Neural cell (in vitro differentiated cells): ENCODE measurements at regions not wholly inside any gene's neighbourhood (a gene's known extent, or its start where the extent isn't known, plus 50 kb on each side); places are given as distances from the start of the nearest gene placed in this dataset.

Experiments used
- H2AFZ ChIP-seq: fragments of 200-600, 300-800 bp; sonication (generic), shearing (Covaris generic); 2 replicates; pipeline ENCODE4 v1.6.0; 2014; ENCODE audit warnings: low read depth, mild to moderate bottlenecking, antibody characterized with exemption, low read length, moderate library complexity
- H3F3A ChIP-seq: fragments of 200-600 bp; shearing (Covaris generic); 2 replicates; pipeline ENCODE4 v1.6.1; 2016; ENCODE audit warnings: mild to moderate bottlenecking, moderate library complexity, mixed read lengths, antibody characterized with exemption, low read length; ENCODE audit not compliant: insufficient read depth, poor library complexity, severe bottlenecking
- H3K27ac ChIP-seq: fragments of 200-600, 300-800 bp; sonication (generic), shearing (Covaris generic); 2 replicates; pipeline ENCODE4 v1.5.1; 2014; ENCODE audit warnings: mild to moderate bottlenecking, low read length, moderate library complexity
- H3K27me3 ChIP-seq: fragments of 300-800, 200-600 bp; sonication (generic), shearing (Covaris generic); 2 replicates; pipeline ENCODE4 v1.6.0; 2014; ENCODE audit warnings: mild to moderate bottlenecking, low read depth, low read length, moderate library complexity; ENCODE audit not compliant: insufficient read depth
- H3K36me3 ChIP-seq: fragments of 300-800, 200-600 bp; sonication (generic), shearing (Covaris generic); 2 replicates; pipeline ENCODE4 v1.5.1; 2014; ENCODE audit warnings: mild to moderate bottlenecking, antibody characterized with exemption, low read length, moderate library complexity; ENCODE audit not compliant: insufficient read depth
- H3K4me2 ChIP-seq: fragments of 300-800, 200-600 bp; sonication (generic), shearing (Covaris generic); 2 replicates; pipeline ENCODE4 v1.6.0; 2014; ENCODE audit warnings: mild to moderate bottlenecking, low read length
- H3K4me3 ChIP-seq: fragments of 300-800, 200-600 bp; sonication (generic), shearing (Covaris generic); 2 replicates; pipeline ENCODE4 v1.5.1; 2014; ENCODE audit warnings: mild to moderate bottlenecking, low read length, moderate library complexity
- H3K79me2 ChIP-seq: fragments of 200-600 bp; shearing (Covaris generic); replicated peaks from 2 replicates; pipeline ENCODE4 v1.6.0; 2014; ENCODE audit warnings: mild to moderate bottlenecking, low read length, moderate library complexity; ENCODE audit not compliant: insufficient read depth
- H3K9ac ChIP-seq: fragments of 300-800, 200-600 bp; sonication (generic), shearing (Covaris generic); 2 replicates; pipeline ENCODE4 v1.6.1; 2016; ENCODE audit warnings: mild to moderate bottlenecking, low read length, mixed read lengths
- H3K9me2 ChIP-seq: fragments of 200-600 bp; shearing (Covaris generic); 2 replicates; pipeline ENCODE4 v1.6.1; 2016; ENCODE audit warnings: mild to moderate bottlenecking, low read length, mixed read lengths; ENCODE audit not compliant: insufficient read depth
- H3K9me3 ChIP-seq: fragments of 200-600, 300-800 bp; sonication (generic), shearing (Covaris generic); 2 replicates; pipeline ENCODE4 v1.6.1; 2016; ENCODE audit warnings: mild to moderate bottlenecking, mixed run types, low read length, moderate library complexity, mixed read lengths
- H4K20me1 ChIP-seq: fragments of 200-600 bp; shearing (Covaris generic); 2 replicates; pipeline ENCODE4 v1.6.1; 2016; ENCODE audit warnings: mild to moderate bottlenecking, mixed run types; ENCODE audit not compliant: insufficient read depth
- CTCF ChIP-seq: fragments of 450-650 bp; IDR thresholded peaks from 2 replicates; pipeline ENCODE4 v1.5.1; 2014; ENCODE audit warnings: antibody characterized with exemption, mild to moderate bottlenecking, moderate library complexity; ENCODE audit not compliant: poor library complexity, severe bottlenecking
- EP300 ChIP-seq: fragments of 450-650 bp; conservative IDR thresholded peaks from 2 replicates; pipeline ENCODE4 v1.6.1; 2014; ENCODE audit warnings: antibody characterized with exemption, mild to moderate bottlenecking, moderate library complexity; ENCODE audit not compliant: poor library complexity, severe bottlenecking
- EZH2 ChIP-seq: fragments of 200-600, 300-800 bp; shearing (Covaris generic), sonication (generic); IDR thresholded peaks from 2 replicates; pipeline ENCODE4 v1.6.1; 2014; ENCODE audit warnings: antibody characterized with exemption, low read length, borderline replicate concordance, mild to moderate bottlenecking; ENCODE audit not compliant: insufficient read depth, poor library complexity, severe bottlenecking
- MXI1 ChIP-seq: fragments of 450-650 bp; conservative IDR thresholded peaks from 2 replicates; pipeline ENCODE4 v1.6.1; 2014; ENCODE audit warnings: antibody characterized with exemption, mild to moderate bottlenecking; ENCODE audit not compliant: poor library complexity, severe bottlenecking
- POLR2AphosphoS5 ChIP-seq: IDR thresholded peaks from 2 replicates; pipeline ENCODE4 v1.6.1; 2012
- RAD21 ChIP-seq: fragments of 450-650 bp; conservative IDR thresholded peaks from 2 replicates; pipeline ENCODE4 v1.6.1; 2014; ENCODE audit warnings: antibody characterized with exemption, mild to moderate bottlenecking, moderate library complexity
- REST ChIP-seq: IDR thresholded peaks from 2 replicates; pipeline ENCODE4 v1.6.1; 2012; ENCODE audit warnings: borderline replicate concordance
- SMC3 ChIP-seq: fragments of 450-650 bp; conservative IDR thresholded peaks from 2 replicates; pipeline ENCODE4 v1.6.1; 2014; ENCODE audit warnings: antibody characterized with exemption, mild to moderate bottlenecking, moderate library complexity; ENCODE audit not compliant: poor library complexity
- TAF1 ChIP-seq: IDR thresholded peaks from 2 replicates; pipeline ENCODE4 v1.6.1; 2012; ENCODE audit warnings: low read depth

- no peaks in the 10 kb centered on the region for H3K79me2 ChIP-seq
- no peaks in the 10 kb centered on the region for H3K27me3 ChIP-seq
- no peaks in the 10 kb centered on the region for H4K20me1 ChIP-seq
- no peak overlapping the region for H2AFZ ChIP-seq
- no peak overlapping the region for H3K27ac ChIP-seq
- H3K4me3 ChIP-seq = no peak overlapping the region
- no peaks in the 10 kb centered on the region for H3K36me3 ChIP-seq
- H3F3A ChIP-seq = no peaks in the 10 kb centered on the region
- H3K9me2 ChIP-seq = no peaks in the 10 kb centered on the region
- TF ChIP-seq TAF1 (no peak), REST (no peak), EZH2 (no peak), MXI1 (no peak), EP300 (no peak), POLR2AphosphoS5 (no peak), CTCF (no peak), SMC3 (no peak)
- no peak overlapping the region for H3K9ac ChIP-seq
- H3K9me3 ChIP-seq = no peaks in the 10 kb centered on the region
- no peak overlapping the region for H3K4me2 ChIP-seq
Observed at GRCh38 chr5:125034331-125034730, 287.9 kb upstream of the ZNF608 start.

- H3F3A ChIP-seq = no peaks in the 10 kb centered on the region
- no peak overlapping the region for H3K4me2 ChIP-seq
- no peaks in the 10 kb centered on the region for H3K36me3 ChIP-seq
- no peaks in the 10 kb centered on the region for H3K27me3 ChIP-seq
- TF ChIP-seq POLR2AphosphoS5 (no peak), MXI1 (no peak), EP300 (no peak), EZH2 (no peak), SMC3 (no peak), CTCF (no peak), REST (no peak), RAD21 (no peak), TAF1 (no peak)
- H2AFZ ChIP-seq = no peak overlapping the region
- H3K79me2 ChIP-seq = no peaks in the 10 kb centered on the region
- H3K9me3 ChIP-seq = no peaks in the 10 kb centered on the region
- no peaks in the 10 kb centered on the region for H3K9me2 ChIP-seq
- no peak overlapping the region for H3K9ac ChIP-seq
- no peaks in the 10 kb centered on the region for H4K20me1 ChIP-seq
- no peak overlapping the region for H3K27ac ChIP-seq
- no peak overlapping the region for H3K4me3 ChIP-seq
Observed at GRCh38 chr5:125036494-125036893, 290.1 kb upstream of the ZNF608 start.
